Neuron (in vitro differentiated cells): ENCODE measurements at regions not wholly inside any gene's neighbourhood (a gene's known extent, or its start where the extent isn't known, plus 50 kb on each side); places are given as distances from the start of the nearest gene placed in this dataset.

Experiments used
- H2AFZ ChIP-seq: one replicate; pipeline ENCODE4 v1.6.1; 2013; ENCODE audit warnings: low read depth, mild to moderate bottlenecking, inconsistent platforms, low read length, moderate library complexity
- H3K27me3 ChIP-seq: one replicate; pipeline ENCODE4 v1.6.1; 2013; ENCODE audit warnings: low read length; ENCODE audit not compliant: insufficient read depth
- H3K36me3 ChIP-seq: one replicate; pipeline ENCODE4 v1.6.1; 2013; ENCODE audit warnings: low read length; ENCODE audit not compliant: insufficient read depth
- H3K4me1 ChIP-seq: one replicate; pipeline ENCODE4 v1.6.1; 2013; ENCODE audit warnings: low read length; ENCODE audit not compliant: insufficient read depth
- H3K4me3 ChIP-seq: 2 replicates; pipeline ENCODE4 v1.5.1; 2013; ENCODE audit warnings: mild to moderate bottlenecking, low read length, moderate library complexity
- H3K9me3 ChIP-seq: one replicate; pipeline ENCODE4 v1.6.1; 2013; ENCODE audit warnings: low read length

GRCh38 chr2:149806651-149807050, 219.1 kb upstream of the MMADHC start:
- no peak overlapping the region for H2AFZ ChIP-seq
- H3K9me3 ChIP-seq, result no peaks in the 10 kb centered on the region
- H3K4me3 ChIP-seq, result no peak overlapping the region
- H3K4me1 ChIP-seq, result peaks cover 3% of the 10 kb centered on the region
- no peaks in the 10 kb centered on the region for H3K27me3 ChIP-seq
- H3K36me3 ChIP-seq, result no peaks in the 10 kb centered on the region

DNA sequence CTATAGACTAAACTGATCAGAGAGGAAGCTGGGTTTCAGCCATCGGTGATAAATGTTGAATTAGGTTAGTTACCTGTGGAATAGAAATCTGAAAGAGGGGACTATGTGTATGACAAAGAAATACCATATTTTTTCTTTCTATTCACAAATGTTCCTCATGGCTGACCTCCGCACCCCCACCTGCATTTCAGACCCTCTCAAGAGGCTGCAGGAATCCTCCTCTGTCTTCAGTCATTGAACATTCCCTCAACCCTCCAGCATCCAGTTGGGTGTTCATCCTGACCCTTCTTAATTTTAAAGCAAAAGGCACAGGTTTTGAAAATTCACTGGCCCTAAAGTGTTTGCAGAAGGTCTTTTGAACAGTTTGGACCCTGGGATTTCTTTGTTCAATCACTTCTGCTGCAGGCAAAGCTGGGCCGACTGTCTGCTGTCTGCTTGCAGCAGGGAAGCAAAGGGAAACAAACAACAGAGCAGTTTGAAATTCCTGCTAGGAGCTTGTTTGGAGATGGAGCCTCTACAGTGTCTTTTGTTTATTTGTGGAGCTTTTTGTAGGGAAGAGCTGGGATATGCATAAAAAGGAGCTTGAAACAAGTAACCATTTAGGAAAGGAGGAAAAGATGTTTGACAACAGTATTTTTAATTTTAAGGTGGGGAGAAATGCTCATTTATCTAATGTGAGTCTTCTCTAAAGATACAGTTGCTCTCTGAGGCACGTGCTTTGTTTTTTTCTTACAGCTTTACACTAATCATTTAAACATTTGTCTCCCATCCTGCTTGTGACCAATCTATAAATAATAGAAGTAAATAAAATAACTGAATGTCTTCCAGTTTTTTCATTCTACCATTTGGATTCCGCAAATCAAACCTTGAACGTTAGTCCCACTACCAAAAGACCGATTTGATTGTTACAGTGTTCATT, 213.3 kb upstream of the MMADHC start:
- Histone ChIP-seq H3K4me1 (peaks cover 24% of the 10 kb centered on the region), H3K36me3 (no peaks in the 10 kb centered on the region), H2AFZ (peak overlapping the region; percentile 62), H3K9me3 (peaks cover 3% of the 10 kb centered on the region), H3K27me3 (no peaks in the 10 kb centered on the region), H3K4me3 (no peak overlapping the region)

GRCh38 chr2:149799013-149799705, 211.6 kb upstream of the MMADHC start:
- Histone ChIP-seq H2AFZ (no peak overlapping the region), H3K9me3 (peaks cover 3% of the 10 kb centered on the region), H3K27me3 (no peaks in the 10 kb centered on the region), H3K36me3 (no peaks in the 10 kb centered on the region), H3K4me1 (peaks cover 21% of the 10 kb centered on the region), H3K4me3 (no peak overlapping the region)

GRCh38 chr2:149797030-149797429, 209.5 kb upstream of the MMADHC start:
- no peaks in the 10 kb centered on the region for H3K36me3 ChIP-seq
- H2AFZ ChIP-seq, result no peak overlapping the region
- peaks cover 3% of the 10 kb centered on the region for H3K9me3 ChIP-seq
- no peak overlapping the region for H3K4me3 ChIP-seq
- H3K4me1 ChIP-seq, result peaks cover 21% of the 10 kb centered on the region
- no peaks in the 10 kb centered on the region for H3K27me3 ChIP-seq

DNA sequence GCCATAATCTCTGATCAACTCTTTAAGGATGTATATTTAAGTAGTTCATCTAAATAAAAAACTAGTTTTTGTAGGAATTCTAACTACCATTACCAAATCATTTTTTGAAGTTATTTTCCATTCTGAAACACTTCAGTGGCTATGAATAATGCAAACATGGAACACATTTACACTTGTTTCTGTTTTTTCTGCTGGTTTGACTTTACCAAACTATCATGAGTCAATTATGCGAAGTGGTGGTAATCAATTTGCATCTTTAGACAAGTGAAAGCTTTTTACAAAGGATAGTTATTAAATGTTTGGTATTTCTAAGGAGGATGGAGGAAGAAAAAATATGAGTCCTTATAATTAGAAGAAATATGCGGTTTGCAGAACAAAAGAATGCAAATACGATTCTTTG, 202.0 kb upstream of the MMADHC start:
- Histone ChIP-seq H3K4me3 (no peak overlapping the region), H3K27me3 (no peaks in the 10 kb centered on the region), H3K36me3 (no peaks in the 10 kb centered on the region), H3K4me1 (no peaks in the 10 kb centered on the region), H2AFZ (no peak overlapping the region), H3K9me3 (no peaks in the 10 kb centered on the region)

DNA sequence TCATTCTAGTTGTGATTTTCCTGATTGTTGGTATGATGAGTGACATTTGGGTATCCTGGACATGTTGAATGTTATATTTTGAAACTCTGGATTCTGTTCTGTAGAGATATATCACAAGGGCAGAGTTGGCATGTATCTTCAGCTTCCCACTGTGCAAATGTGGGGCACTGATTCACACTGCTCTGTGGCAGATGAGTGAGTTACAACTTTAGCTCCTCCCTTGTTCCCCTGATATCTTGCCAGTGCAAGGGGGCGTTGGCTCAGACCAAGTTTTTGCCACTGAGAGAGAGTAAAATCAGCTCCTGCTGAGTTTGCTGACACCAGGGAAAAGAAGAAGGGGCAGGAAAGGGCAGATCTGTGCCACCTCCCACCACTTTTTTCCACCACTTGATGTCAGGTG, 199.6 kb upstream of the MMADHC start:
- H2AFZ ChIP-seq, result no peak overlapping the region
- no peak overlapping the region for H3K4me3 ChIP-seq
- no peaks in the 10 kb centered on the region for H3K4me1 ChIP-seq

DNA sequence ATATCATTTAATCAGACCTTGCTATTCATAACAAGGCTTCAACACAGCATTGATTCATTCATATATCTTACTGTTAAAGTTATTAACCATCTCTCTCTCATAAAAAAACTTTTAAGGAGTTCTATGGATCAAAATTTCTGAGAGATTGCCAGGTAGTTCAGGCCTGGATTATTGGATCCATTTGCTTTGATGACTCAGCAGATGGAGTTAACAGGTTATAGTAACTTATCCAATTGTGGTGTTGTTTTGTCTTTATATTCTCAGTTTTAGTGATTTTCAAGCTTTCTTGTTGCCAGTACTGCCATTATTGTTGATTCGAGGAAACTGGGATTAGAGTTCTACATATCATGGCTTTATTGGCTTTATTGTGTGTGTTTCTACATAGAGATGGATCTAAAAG, 195.7 kb upstream of the MMADHC start:
- H3K36me3 ChIP-seq, result no peaks in the 10 kb centered on the region

More for the DNA sequence above, 199.6 kb upstream of the MMADHC start:
- H3K36me3 ChIP-seq, result no peaks in the 10 kb centered on the region
- no peaks in the 10 kb centered on the region for H3K9me3 ChIP-seq
- H3K27me3 ChIP-seq, result no peaks in the 10 kb centered on the region

DNA sequence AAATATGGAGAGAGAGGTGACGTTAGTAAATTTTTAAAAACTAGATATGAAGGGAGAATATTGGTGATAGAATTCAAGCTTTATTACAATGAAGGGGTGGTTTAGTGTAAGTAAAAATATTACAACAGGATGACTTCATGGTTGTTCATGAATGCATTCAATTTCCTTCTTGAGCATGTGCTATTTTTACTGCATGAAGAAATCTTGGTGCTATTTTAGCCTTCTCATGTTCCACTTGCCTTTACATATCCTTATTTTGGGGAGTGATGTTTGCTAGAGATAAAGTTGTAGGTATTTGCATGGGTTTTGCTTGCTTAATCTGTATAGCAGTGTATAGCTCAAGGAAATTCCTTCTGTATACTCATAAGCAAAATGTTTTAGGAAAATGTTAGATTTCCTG, 195.0 kb upstream of the MMADHC start:
- H3K9me3 ChIP-seq, result no peaks in the 10 kb centered on the region
- no peak overlapping the region for H2AFZ ChIP-seq
- no peaks in the 10 kb centered on the region for H3K4me1 ChIP-seq
- H3K4me3 ChIP-seq, result no peak overlapping the region
- H3K27me3 ChIP-seq, result no peaks in the 10 kb centered on the region
- H3K36me3 ChIP-seq, result no peaks in the 10 kb centered on the region

More for the DNA sequence above, 195.7 kb upstream of the MMADHC start:
- no peaks in the 10 kb centered on the region for H3K4me1 ChIP-seq
- no peak overlapping the region for H3K4me3 ChIP-seq
- no peak overlapping the region for H2AFZ ChIP-seq
- H3K9me3 ChIP-seq, result no peaks in the 10 kb centered on the region
- H3K27me3 ChIP-seq, result no peaks in the 10 kb centered on the region

DNA sequence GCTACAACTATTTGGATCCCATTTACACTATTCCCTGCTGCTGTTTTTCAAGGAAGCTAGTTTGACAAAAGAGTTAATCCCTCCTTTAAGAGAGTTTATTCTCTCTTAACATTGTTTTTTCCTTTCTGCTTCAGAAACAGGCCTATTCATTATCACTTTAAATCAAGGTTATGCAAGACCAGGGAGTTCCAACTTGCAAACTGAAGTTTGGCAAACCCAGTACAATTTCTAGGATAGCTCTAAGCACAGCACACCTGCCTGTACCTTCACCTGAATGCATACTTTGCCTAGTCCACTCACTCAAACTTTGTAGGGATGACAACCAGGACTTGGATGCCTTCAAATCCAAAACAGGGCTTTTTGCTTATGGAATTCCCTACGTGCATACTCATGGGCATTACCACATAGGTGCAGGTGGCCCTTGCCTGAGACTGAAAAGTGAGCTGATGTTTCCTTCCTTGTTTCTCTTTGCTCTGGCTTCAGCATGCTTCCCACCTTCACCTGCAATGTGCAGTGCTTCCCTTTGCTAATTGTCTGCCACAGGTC, 193.8 kb upstream of the MMADHC start:
- Histone ChIP-seq H3K4me3 (no peak overlapping the region), H3K4me1 (no peaks in the 10 kb centered on the region), H3K27me3 (no peaks in the 10 kb centered on the region), H3K36me3 (no peaks in the 10 kb centered on the region), H2AFZ (no peak overlapping the region), H3K9me3 (no peaks in the 10 kb centered on the region)

DNA sequence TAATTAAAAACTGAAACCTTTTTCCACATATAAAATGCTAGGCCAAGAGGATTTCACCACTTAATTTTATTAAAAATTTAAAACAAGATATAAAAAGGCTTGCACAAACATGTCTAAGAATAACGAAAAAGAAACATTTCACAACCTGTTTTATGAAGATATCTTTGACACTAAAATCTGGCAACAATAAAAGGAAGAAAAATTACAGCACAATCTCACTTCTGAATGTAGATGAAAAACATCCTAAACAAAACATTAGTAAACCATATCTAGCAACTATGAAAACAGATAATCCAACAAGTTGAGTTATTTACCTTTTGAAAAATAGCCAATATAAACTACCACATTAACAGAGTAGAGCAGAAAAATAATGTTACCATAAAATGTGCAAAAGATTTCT, 185.4 kb upstream of the MMADHC start:
- no peaks in the 10 kb centered on the region for H3K27me3 ChIP-seq
- no peaks in the 10 kb centered on the region for H3K4me1 ChIP-seq
- no peaks in the 10 kb centered on the region for H3K36me3 ChIP-seq
- no peak overlapping the region for H3K4me3 ChIP-seq
- H2AFZ ChIP-seq, result no peak overlapping the region
- H3K9me3 ChIP-seq, result no peaks in the 10 kb centered on the region

DNA sequence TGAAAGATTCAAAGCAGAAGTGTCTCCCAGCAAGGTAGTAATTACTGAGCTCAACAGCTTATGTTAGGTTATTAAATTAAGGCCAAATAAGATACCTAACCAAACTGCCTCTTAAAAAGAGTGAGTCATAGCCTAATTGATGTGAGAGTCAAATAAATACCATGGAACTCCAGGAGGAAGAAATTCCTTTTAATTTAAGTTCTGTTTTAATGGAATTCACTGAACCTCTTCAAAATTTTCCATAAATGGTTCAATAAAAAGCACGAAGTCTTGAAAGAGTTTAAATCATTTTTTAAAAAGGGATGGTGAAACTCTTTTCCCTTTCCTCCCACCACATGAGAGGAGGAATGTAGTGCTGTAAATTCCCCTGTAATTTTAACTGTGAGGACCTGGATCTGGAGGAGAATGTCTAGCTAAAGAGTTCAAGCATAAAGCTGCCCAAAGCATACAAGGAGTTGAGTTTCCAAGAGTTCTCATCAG, 180.8 kb upstream of the MMADHC start:
- Histone ChIP-seq H3K9me3 (no peaks in the 10 kb centered on the region), H3K36me3 (no peaks in the 10 kb centered on the region), H3K27me3 (no peaks in the 10 kb centered on the region), H3K4me3 (no peak overlapping the region), H3K4me1 (no peaks in the 10 kb centered on the region), H2AFZ (no peak overlapping the region)

DNA sequence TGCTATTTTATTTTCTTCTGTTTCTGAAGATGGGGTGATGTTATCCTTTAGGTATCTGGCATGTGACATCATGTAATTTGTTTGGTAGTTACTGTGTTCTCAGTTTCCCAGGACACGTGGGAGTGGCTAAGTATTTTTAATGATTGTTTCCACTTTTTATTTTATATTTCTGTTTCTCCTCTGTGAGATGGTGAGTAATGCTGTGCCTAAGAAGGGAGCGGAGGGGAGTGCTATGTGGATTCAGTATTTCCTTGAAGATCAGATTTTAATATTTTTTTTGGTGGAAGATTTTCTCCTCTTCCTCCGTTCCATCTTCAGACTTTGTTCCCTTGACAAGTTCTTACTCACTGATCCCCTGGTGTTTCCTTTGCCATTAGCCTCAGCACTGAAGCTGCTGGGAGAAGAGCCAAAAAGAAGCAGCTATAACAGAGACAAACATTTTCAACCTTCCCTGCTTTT, 180.0 kb upstream of the MMADHC start:
- Histone ChIP-seq H3K4me1 (no peaks in the 10 kb centered on the region), H3K27me3 (no peaks in the 10 kb centered on the region), H3K4me3 (no peak overlapping the region), H3K36me3 (no peaks in the 10 kb centered on the region), H2AFZ (no peak overlapping the region), H3K9me3 (no peaks in the 10 kb centered on the region)

DNA sequence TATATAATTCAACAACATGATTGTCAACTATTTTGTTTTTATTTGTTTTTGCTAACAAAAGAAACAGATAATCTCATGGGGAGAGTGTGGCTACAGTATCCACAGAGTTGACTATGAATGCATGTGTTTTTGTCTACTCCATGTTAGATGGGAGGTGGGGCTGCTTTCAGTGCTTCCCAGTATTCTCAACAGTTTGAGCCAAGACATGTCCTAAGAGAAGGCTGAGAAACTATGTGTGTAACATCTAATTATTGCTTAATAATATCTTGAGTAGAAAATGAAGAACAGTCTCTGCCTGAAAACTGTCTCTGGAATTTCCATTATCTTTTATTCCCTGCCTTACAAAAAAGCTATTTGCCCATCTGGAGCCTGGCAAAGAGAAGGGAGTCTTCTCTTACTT, 178.8 kb upstream of the MMADHC start:
- no peaks in the 10 kb centered on the region for H3K4me1 ChIP-seq
- no peaks in the 10 kb centered on the region for H3K36me3 ChIP-seq
- H3K9me3 ChIP-seq, result no peaks in the 10 kb centered on the region
- H3K4me3 ChIP-seq, result no peak overlapping the region
- H3K27me3 ChIP-seq, result no peaks in the 10 kb centered on the region
- H2AFZ ChIP-seq, result no peak overlapping the region
